ENCODE measurements at regions not wholly inside any gene's neighbourhood (a gene's known extent, or its start where the extent isn't known, plus 50 kb on each side); places are given as distances from the start of the nearest gene placed in this dataset.

DNA sequence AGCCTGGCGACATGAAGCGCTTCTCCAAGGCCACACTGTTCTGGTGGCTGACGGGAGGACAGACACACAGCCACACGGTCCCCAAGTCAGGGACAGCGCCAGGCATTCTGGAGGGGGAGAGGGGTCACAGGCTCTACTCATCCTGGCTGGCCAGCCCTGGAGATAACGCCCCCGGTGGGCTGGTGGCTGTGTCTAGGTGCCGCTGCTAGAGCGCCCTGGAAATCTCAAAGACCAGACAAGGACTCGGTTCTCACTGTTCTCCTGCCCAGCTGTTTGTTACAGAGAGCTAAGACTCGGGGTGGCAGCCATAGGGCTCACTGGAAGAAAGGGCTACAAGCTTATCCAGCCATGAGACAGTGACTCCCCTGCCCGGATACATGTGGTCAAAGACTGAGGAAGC, 72.0 kb downstream of the KCNF1 start:
- CTCF ChIA-PET, result no interaction called here
- POLR2A ChIA-PET, result no interaction called here
- TF ChIP-seq, protein P1, sequence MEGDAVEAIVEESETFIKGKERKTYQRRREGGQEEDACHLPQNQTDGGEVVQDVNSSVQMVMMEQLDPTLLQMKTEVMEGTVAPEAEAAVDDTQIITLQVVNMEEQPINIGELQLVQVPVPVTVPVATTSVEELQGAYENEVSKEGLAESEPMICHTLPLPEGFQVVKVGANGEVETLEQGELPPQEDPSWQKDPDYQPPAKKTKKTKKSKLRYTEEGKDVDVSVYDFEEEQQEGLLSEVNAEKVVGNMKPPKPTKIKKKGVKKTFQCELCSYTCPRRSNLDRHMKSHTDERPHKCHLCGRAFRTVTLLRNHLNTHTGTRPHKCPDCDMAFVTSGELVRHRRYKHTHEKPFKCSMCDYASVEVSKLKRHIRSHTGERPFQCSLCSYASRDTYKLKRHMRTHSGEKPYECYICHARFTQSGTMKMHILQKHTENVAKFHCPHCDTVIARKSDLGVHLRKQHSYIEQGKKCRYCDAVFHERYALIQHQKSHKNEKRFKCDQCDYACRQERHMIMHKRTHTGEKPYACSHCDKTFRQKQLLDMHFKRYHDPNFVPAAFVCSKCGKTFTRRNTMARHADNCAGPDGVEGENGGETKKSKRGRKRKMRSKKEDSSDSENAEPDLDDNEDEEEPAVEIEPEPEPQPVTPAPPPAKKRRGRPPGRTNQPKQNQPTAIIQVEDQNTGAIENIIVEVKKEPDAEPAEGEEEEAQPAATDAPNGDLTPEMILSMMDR (IDR thresholded peaks at IDR 0.05; ENCODE audit: control extremely low read depth, extremely low read depth, low read depth, missing control alignments), result no peak
- no peak for DNase-seq (ENCODE audit: extremely low spot score)

DNA sequence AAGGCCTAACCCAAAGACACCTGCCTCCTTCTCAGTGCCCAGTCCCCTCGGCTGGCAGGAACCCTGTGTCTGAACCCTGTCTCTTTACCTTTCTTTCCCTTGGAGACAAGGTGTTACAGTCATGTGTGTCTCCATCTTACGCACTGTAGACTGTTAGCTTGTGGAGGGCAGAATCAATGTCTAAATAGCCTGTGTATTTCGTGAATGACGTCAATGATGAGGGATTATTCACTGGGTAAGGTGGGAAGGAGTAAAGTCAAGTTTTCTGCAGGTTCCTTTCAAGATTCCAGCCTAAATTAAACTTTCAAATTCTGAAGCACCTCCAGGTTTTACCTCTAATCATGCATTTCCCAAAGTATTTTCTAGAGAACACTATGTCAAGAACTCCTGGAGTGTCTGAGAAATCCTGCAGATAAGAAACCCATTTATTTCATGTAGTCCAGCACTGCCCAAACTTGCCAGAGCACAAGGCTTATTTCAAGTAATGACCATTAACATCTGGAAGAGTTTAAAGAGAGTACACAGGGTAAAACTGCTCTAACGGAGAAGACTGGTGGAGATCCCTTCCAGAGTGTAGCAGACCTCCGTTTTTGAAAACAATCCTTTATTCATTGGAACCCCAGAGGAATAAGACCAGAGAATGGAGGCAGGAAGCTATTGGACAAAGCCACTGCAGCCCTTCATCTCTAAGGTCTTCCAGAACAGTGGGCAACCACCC, 72.8 kb downstream of the KCNF1 start:
- ChIA-PET CTCF (no interaction called here), POLR2A (no interaction called here)
- TF ChIP-seq, protein P1 (IDR thresholded peaks at IDR 0.05; ENCODE audit: control extremely low read depth, extremely low read depth, low read depth, missing control alignments), result no peak
- no peak for DNase-seq (ENCODE audit: extremely low spot score)

GRCh38 chr2:10985260-10985659, 73.5 kb downstream of the KCNF1 start:
- DNase-seq (ENCODE audit: extremely low spot score), result no peak
- CTCF ChIA-PET, result no interaction called here
- TF ChIP-seq, protein P1 (IDR thresholded peaks at IDR 0.05; ENCODE audit: control extremely low read depth, extremely low read depth, low read depth, missing control alignments), result no peak
- POLR2A ChIA-PET, result no interaction called here

GRCh38 chr2:10985901-10986535, 74.3 kb downstream of the KCNF1 start:
- ChIA-PET CTCF (no interaction called here), POLR2A (no interaction called here)
- no peak for DNase-seq (ENCODE audit: extremely low spot score)
- TF ChIP-seq, protein P1 (IDR thresholded peaks at IDR 0.05; ENCODE audit: control extremely low read depth, extremely low read depth, low read depth, missing control alignments), result no peak

- no peak for DNase-seq (ENCODE audit: extremely low spot score)
- POLR2A ChIA-PET, result no interaction called here
- CTCF ChIA-PET, result interaction anchor here (1.5 kb wide), 1 partner anchor 27 kb away, joined by 3 read pairs; no protein-coding TSS in a partner anchor
- TF ChIP-seq, protein P1 (IDR thresholded peaks at IDR 0.05; ENCODE audit: control extremely low read depth, extremely low read depth, low read depth, missing control alignments), result no peak
Observed at GRCh38 chr2:10987439-10987838, 75.7 kb downstream of the KCNF1 start.

DNA sequence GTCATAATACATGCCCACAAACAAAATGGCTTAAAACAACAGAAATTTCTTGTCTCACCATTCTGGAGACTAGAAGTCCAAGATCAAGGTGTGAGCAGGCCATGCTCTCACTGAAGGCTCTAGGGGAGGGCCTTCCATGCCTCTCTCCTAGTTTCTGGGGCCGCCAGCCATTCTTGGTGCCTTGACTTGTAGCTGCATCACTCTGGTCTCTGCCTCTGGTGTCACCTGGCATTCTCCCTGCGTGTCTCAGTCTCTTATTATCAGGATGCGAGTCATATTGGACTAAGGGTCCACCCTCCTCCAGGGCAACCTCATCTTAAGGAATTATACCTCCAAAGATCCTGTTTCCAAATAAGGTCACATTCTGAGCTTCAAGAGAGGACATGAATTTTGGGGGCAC, 76.1 kb downstream of the KCNF1 start:
- TF ChIP-seq, protein P1 (IDR thresholded peaks at IDR 0.05; ENCODE audit: control extremely low read depth, extremely low read depth, low read depth, missing control alignments), result no peak
- POLR2A ChIA-PET, result no interaction called here
- CTCF ChIA-PET, result interaction anchor here (1.5 kb wide), 1 partner anchor 27 kb away, joined by 3 read pairs; no protein-coding TSS in a partner anchor
- no peak for DNase-seq (ENCODE audit: extremely low spot score)

Data from GM10248 (cell line).